Trophoblast cell (in vitro differentiated cells and primary cell): ENCODE measurements at regions not wholly inside any gene's neighbourhood (a gene's known extent, or its start where the extent isn't known, plus 50 kb on each side); places are given as distances from the start of the nearest gene placed in this dataset.
"Not testable (repeated sequence)": the region's sequence is repeated elsewhere in the genome, so short reads cannot be mapped to it uniquely, and the experiment has no call there.

Experiments
- DNase-seq, 2 donors: peaks; one replicate each; pipeline ENCODE4 v3.0.0-alpha.2; 2016
- H2AFZ ChIP-seq: 2 replicates; pipeline ENCODE4 v1.6.1; 2013; ENCODE audit warnings: low read length, moderate library complexity, mild to moderate bottlenecking; ENCODE audit not compliant: insufficient read depth, poor library complexity
- H2AK5ac ChIP-seq: 2 replicates; pipeline ENCODE4 v1.6.1; 2013; ENCODE audit warnings: mild to moderate bottlenecking, low read length
- H2BK120ac ChIP-seq: 2 replicates; pipeline ENCODE4 v1.6.1; 2013; ENCODE audit warnings: low read length, mild to moderate bottlenecking, moderate library complexity; ENCODE audit not compliant: insufficient read depth, poor library complexity
- H2BK12ac ChIP-seq: 2 replicates; pipeline ENCODE4 v1.6.1; 2013; ENCODE audit warnings: mild to moderate bottlenecking, low read length, moderate library complexity
- H2BK5ac ChIP-seq: 2 replicates; pipeline ENCODE4 v1.6.1; 2013; ENCODE audit warnings: low read length, low read depth, moderate library complexity, mild to moderate bottlenecking; ENCODE audit not compliant: poor library complexity
- H3K14ac ChIP-seq: 2 replicates; pipeline ENCODE4 v1.6.1; 2013; ENCODE audit warnings: mild to moderate bottlenecking, low read length
- H3K18ac ChIP-seq: 2 replicates; pipeline ENCODE4 v1.6.1; 2013; ENCODE audit warnings: mild to moderate bottlenecking, low read length
- H3K23ac ChIP-seq: 2 replicates; pipeline ENCODE4 v1.6.1; 2013; ENCODE audit warnings: low read length
- H3K27ac ChIP-seq: 2 replicates; pipeline ENCODE4 v1.5.1; 2013; ENCODE audit warnings: low read depth, mild to moderate bottlenecking, inconsistent platforms, low read length, moderate library complexity
- H3K27me3 ChIP-seq: 2 replicates; pipeline ENCODE4 v1.6.1; 2013; ENCODE audit warnings: inconsistent platforms, mild to moderate bottlenecking, low read length, moderate library complexity; ENCODE audit not compliant: insufficient read depth
- H3K36me3 ChIP-seq, 2 experiments: 1 replicate in 1 of 2; 2 replicates in 1 of 2; pipeline ENCODE4 v1.6.1; 2013; ENCODE audit warnings: low read length in 2 of 2, mild to moderate bottlenecking in 2 of 2, moderate library complexity in 1 of 2; ENCODE audit not compliant: insufficient read depth in 2 of 2, control insufficient read depth in 1 of 2
- H3K4ac ChIP-seq: 2 replicates; pipeline ENCODE4 v1.6.1; 2013; ENCODE audit warnings: low read depth, mild to moderate bottlenecking, low read length, moderate library complexity
- H3K4me1 ChIP-seq, 2 experiments: 1 replicate in 1 of 2; 2 replicates in 1 of 2; pipeline ENCODE4 v1.6.1; 2013; ENCODE audit warnings: low read length in 2 of 2, mild to moderate bottlenecking in 2 of 2, moderate library complexity in 1 of 2; ENCODE audit not compliant: insufficient read depth in 2 of 2, control insufficient read depth in 1 of 2
- H3K4me2 ChIP-seq: 2 replicates; pipeline ENCODE4 v1.6.1; 2013; ENCODE audit warnings: inconsistent platforms, mild to moderate bottlenecking, low read length, moderate library complexity
- H3K4me3 ChIP-seq: 2 replicates; pipeline ENCODE4 v1.5.1; 2013; ENCODE audit warnings: mild to moderate bottlenecking, low read depth, low read length, inconsistent platforms
- H3K79me1 ChIP-seq: one replicate; pipeline ENCODE4 v1.6.1; 2013; ENCODE audit warnings: low read length
- H3K79me2 ChIP-seq: 2 replicates; pipeline ENCODE4 v1.6.1; 2013; ENCODE audit warnings: low read length, mild to moderate bottlenecking; ENCODE audit not compliant: control insufficient read depth, insufficient read depth, poor library complexity
- H3K9ac ChIP-seq: 2 replicates; pipeline ENCODE4 v1.6.1; 2013; ENCODE audit warnings: mild to moderate bottlenecking, low read length
- H3K9me3 ChIP-seq: 2 replicates; pipeline ENCODE4 v1.6.1; 2013; ENCODE audit warnings: low read depth, mild to moderate bottlenecking, control low read depth, inconsistent platforms, low read length; ENCODE audit not compliant: insufficient read depth
- H4K12ac ChIP-seq: 2 replicates; pipeline ENCODE4 v1.6.1; 2013; ENCODE audit warnings: low read depth, mild to moderate bottlenecking, low read length, moderate library complexity
- H4K8ac ChIP-seq: 2 replicates; pipeline ENCODE4 v1.6.1; 2013; ENCODE audit warnings: low read depth, mild to moderate bottlenecking, low read length, moderate library complexity
- H4K91ac ChIP-seq: one replicate; pipeline ENCODE4 v1.6.1; 2013; ENCODE audit warnings: low read depth, mild to moderate bottlenecking, low read length, moderate library complexity
- WGBS: extraction: QIAGEN DNeasy Blood & Tissue Kit; methylation state at CpG from one replicate; pipeline ENCODE4 v1.1.7; 2013; ENCODE audit warnings: missing lambda C conversion rate; ENCODE audit not compliant: insufficient read length, insufficient coverage; ENCODE audit errors: extremely low coverage; 5-methylcytosine and 5-hydroxymethylcytosine counted together

DNA sequence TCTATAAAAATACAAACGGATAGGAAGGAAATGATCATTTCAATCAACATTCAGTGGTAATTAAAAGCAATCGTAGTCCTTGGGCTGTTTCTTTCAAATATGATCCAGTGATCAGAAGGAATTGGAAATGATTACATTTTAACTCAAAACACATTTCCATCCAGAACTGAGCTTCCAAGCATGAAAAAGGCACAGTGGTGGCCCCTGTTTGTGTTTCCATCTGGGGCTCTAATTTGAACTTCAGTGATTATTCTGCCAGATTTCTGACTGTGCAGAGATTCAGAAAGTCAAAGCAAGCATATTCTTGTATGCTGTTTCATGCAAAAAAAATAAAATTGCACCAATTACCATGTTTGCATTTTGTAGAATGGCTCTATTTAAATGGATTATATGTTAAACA is 157.0 kb upstream of the LMNTD1 start:
- no peak overlapping the region for H3K9ac ChIP-seq
- H3K79me2 ChIP-seq = no peaks in the 10 kb centered on the region
- H3K27ac ChIP-seq = no peak overlapping the region
- H3K36me3 ChIP-seq = peaks cover 0 to 1% of the 10 kb centered on the region in 2 experiments
- no peak for DNase-seq
- WGBS = no CpG with 5 or more reads among the region's 2 CpGs
- no peak overlapping the region for H4K12ac ChIP-seq
- H3K4me2 ChIP-seq = no peak overlapping the region
- no peak overlapping the region for H4K91ac ChIP-seq
- H2AFZ ChIP-seq = no peak overlapping the region
- no peak overlapping the region for H3K4ac ChIP-seq
- no peak overlapping the region for H3K23ac ChIP-seq
- H3K14ac ChIP-seq = no peak overlapping the region
- no peak overlapping the region for H4K8ac ChIP-seq
- no peak overlapping the region for H2BK12ac ChIP-seq
- no peak overlapping the region for H2BK5ac ChIP-seq
- H3K27me3 ChIP-seq = no peaks in the 10 kb centered on the region
- H2AK5ac ChIP-seq = no peak overlapping the region
- H3K4me1 ChIP-seq = no peaks in the 10 kb centered on the region
- H3K18ac ChIP-seq = no peak overlapping the region
- no peaks in the 10 kb centered on the region for H3K79me1 ChIP-seq
- no peak overlapping the region for H2BK120ac ChIP-seq
- no peak overlapping the region for H3K4me3 ChIP-seq
- H3K9me3 ChIP-seq = peaks cover 7% of the 10 kb centered on the region

DNA sequence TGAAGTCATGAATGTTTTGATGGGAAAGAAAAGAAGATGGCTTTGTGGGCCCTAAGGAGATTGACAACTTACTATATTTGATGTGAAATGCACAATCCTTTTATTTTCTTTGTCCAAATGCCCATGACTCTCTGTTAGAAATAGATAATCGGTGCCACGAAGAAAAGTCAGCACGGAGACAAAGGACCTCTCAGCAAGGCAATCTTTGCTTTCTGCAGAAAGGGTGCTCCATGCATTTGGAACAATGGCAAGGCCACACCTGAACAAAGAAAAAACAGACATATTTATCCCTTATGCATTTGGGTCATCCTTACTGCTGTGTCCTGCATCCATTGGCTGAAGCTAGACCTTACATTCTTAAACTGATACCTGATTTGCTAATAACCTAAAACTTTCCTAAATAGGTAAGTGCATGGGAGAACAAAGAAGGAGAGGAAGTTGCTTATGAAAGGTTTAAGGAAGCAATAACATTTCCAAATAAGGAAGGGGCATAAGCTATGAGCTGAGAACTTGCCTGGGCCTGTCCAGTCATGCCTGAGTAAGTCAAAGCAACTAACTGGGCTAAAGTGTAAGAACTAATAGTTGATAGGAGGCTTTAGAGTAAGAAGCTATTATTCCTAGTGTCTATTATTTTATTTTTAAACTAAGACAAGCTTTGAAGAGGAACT is 158.0 kb upstream of the LMNTD1 start:
- H3K4ac ChIP-seq, H4K91ac ChIP-seq, H2BK12ac ChIP-seq, H3K9ac ChIP-seq, H3K27me3 ChIP-seq, H3K9me3 ChIP-seq, H3K4me2 ChIP-seq, H3K27ac ChIP-seq, H3K23ac ChIP-seq, H3K79me1 ChIP-seq, H2AFZ ChIP-seq, DNase-seq, H4K12ac ChIP-seq, H3K79me2 ChIP-seq, H3K18ac ChIP-seq, H2BK120ac ChIP-seq, H3K36me3 ChIP-seq, H2AK5ac ChIP-seq, H4K8ac ChIP-seq, H3K4me1 ChIP-seq, H3K14ac ChIP-seq, H3K4me3 ChIP-seq: not testable (repeated sequence)
- no CpG with 5 or more reads among the region's 3 CpGs for WGBS
- peak overlapping the region; percentile 49 for H2BK5ac ChIP-seq

DNA sequence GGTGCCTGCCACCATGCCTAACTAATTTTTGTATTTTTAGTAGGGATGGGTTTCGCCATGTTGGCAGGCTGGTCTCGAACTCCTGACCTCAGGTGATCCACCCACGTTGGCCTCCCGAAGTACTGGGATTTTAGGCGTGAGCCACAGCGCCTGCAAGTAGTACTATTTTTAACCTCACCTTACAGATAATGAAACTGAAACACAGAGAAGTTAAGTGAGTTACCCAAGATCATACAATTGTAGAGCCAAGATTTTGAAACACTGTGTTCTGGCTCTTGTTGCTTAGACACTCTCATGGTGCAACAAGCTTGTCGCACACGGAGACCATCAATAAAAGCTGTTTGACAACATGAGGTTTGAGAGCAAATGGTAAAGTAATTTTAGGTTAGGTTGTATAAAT is 159.1 kb upstream of the LMNTD1 start:
- H3K23ac ChIP-seq = no peak overlapping the region
- no peak overlapping the region for H3K4me3 ChIP-seq
- no peaks in the 10 kb centered on the region for H3K27me3 ChIP-seq
- peaks cover 6% of the 10 kb centered on the region for H3K9me3 ChIP-seq
- H4K8ac ChIP-seq = no peak overlapping the region
- no peak overlapping the region for H3K4me2 ChIP-seq
- H2AK5ac ChIP-seq = no peak overlapping the region
- H2AFZ ChIP-seq = no peak overlapping the region
- no peak overlapping the region for H2BK5ac ChIP-seq
- no peaks in the 10 kb centered on the region for H3K79me2 ChIP-seq
- H3K36me3 ChIP-seq = peaks cover 0 to 1% of the 10 kb centered on the region in 2 experiments
- no peak overlapping the region for H3K4ac ChIP-seq
- no peak overlapping the region for H2BK120ac ChIP-seq
- no peak overlapping the region for H3K14ac ChIP-seq
- no peak overlapping the region for H3K9ac ChIP-seq
- H4K12ac ChIP-seq = no peak overlapping the region
- no peak overlapping the region for H3K27ac ChIP-seq
- H3K18ac ChIP-seq = no peak overlapping the region
- no peaks in the 10 kb centered on the region for H3K4me1 ChIP-seq
- WGBS = no CpG with 5 or more reads among the region's 8 CpGs
- H3K79me1 ChIP-seq = no peaks in the 10 kb centered on the region
- no peak overlapping the region for H4K91ac ChIP-seq
- no peak overlapping the region for H2BK12ac ChIP-seq
- no peak for DNase-seq

DNA sequence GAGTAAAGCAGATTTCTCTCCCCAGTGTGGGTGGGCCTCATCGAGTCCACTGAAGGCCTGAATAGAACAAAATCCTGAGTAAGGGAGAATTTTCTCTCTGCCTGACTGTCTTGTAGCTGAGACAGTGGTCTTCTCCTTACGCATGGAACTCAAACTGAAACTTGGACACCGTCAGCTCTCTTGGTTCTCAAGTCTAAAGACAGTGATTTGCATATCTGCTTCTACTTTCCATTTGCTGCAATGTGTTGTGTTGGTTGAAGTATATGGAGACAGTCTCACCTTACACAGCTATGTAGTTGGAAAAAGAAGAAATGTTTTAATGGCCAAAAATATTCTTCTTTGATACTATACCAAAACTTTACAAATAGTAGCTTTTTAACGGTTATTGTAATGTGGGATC is 160.2 kb upstream of the LMNTD1 start:
- Histone ChIP-seq H3K14ac (no peak overlapping the region), H4K12ac (no peak overlapping the region), H4K8ac (no peak overlapping the region), H2BK5ac (peak overlapping the region; percentile 27), H2AK5ac (no peak overlapping the region), H3K18ac (no peak overlapping the region), H3K4me2 (no peak overlapping the region), H3K79me2 (no peaks in the 10 kb centered on the region), H2BK120ac (no peak overlapping the region), H3K79me1 (no peaks in the 10 kb centered on the region), H3K9me3 (no peaks in the 10 kb centered on the region), H3K9ac (no peak overlapping the region), H3K4ac (no peak overlapping the region), H4K91ac (no peak overlapping the region), H2AFZ (no peak overlapping the region), H3K27ac (no peak overlapping the region), H3K4me3 (no peak overlapping the region), H3K27me3 (no peaks in the 10 kb centered on the region), H3K4me1 (no peaks in the 10 kb centered on the region), H3K36me3 (peaks cover 0 to 1% of the 10 kb centered on the region in 2 experiments), H2BK12ac (no peak overlapping the region), H3K23ac (no peak overlapping the region)
- WGBS = no CpG with 5 or more reads among the region's 4 CpGs
- no peak for DNase-seq
